HTR-8/SVneo (cell line): ENCODE measurements at regions not wholly inside any gene's neighbourhood (a gene's known extent, or its start where the extent isn't known, plus 50 kb on each side); places are given as distances from the start of the nearest gene placed in this dataset.

ENCODE experiments used
- DNase-seq: peaks from one replicate; pipeline ENCODE4 v3.0.0; 2011; ENCODE audit warnings: low spot score, mixed read lengths; ENCODE audit not compliant: insufficient read length
- FAIRE-seq: peaks from 2 replicates; lab custom pipeline; 2011; peaks lifted over from hg19 to GRCh38; lab: Jason Lieb, UNC

GRCh38 chr4:163582703-163583102 is 88.2 kb downstream of the TMA16 start:
- FAIRE-seq (no peak), DNase-seq (no peak)

GRCh38 chr4:163587867-163588266 is 93.4 kb downstream of the TMA16 start:
- DNase-seq (no peak), FAIRE-seq (no peak)

GRCh38 chr4:163588532-163588931 is 94.0 kb downstream of the TMA16 start:
- FAIRE-seq (no peak), DNase-seq (no peak)

GRCh38 chr4:163590103-163590502 is 95.6 kb downstream of the TMA16 start:
- FAIRE-seq (no peak), DNase-seq (no peak)

DNA sequence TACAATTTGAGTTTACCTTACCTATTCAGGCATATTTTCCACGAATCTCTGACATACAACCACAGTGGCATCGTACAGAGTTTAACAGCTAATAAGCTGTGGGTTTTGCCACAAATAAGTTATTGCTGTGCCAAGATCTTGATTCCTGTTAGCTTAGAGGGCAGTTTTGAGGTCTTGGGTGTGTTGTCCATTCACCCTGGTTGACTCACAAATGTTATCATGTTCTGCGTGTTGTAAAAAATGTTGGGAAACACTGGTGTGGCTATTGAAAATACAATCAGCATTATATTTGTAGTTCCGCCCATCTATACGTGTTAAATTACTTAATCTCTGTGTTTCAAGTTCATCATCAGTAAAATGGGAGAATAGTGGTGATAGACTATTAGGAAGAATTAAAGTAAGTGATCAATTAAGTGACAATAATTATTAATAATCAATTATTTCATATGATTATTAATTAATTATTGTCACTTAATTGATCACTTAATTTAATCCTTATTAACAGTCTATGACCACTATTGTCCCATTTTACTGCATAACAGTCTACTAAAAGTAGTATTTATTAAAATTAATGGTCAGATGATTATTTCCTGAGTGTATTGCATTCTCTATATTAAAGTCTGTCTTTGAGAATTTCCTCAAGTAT is 96.3 kb downstream of the TMA16 start:
- FAIRE-seq: no peak
- no peak for DNase-seq

DNA sequence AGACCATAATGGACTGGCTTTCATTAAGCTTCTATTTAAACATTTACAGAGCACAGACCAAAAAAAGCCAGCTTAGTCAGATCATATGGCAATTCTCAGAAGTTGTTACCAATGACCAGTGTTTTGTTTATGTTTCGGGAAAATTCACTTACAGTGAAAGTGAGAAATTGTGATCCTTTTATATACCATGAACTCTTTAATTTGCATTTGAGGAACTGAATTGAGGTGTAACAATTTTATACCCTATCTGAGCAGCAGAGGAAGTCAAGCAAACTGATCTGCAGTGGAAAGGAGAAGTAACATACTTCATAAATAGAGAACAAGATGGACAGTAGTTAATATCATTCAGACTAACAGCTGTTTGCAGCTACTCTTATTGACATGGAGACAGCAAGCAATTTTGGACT is 97.1 kb downstream of the TMA16 start:
- DNase-seq: no peak
- no peak for FAIRE-seq

- no peak for DNase-seq
These were observed 97.7 kb downstream of the TMA16 start for GRCh38 chr4:163592212-163592611.

GRCh38 chr4:163595580-163595979 is 101.1 kb downstream of the TMA16 start:
- no peak for FAIRE-seq
- no peak for DNase-seq

More at GRCh38 chr4:163592212-163592611, 97.7 kb downstream of the TMA16 start:
- no peak for FAIRE-seq

GRCh38 chr4:163598028-163598427 is 103.5 kb downstream of the TMA16 start:
- DNase-seq (no peak), FAIRE-seq (no peak)

GRCh38 chr4:163598489-163598888 is 104.0 kb downstream of the TMA16 start:
- no peak for FAIRE-seq
- no peak for DNase-seq

DNA sequence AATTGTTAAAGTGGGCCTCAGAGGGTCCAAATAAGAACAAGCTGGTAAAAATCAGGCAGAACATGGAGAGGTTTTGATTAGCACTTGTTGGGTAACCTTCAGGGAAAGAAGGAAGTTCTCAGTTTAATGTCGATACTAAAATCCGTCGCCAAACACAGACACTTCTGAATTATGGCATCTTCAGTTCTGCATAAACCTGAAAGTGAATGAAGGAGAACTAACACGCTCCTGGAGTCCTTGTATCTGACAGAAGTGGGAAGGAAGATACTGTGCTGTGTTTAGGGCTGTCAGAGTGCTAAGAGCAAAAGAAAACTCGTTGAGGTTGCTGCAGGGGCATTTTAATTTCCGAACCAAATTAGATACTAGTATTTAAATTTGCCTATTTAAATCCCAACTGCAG is 106.2 kb downstream of the TMA16 start:
- no peak for DNase-seq

DNA sequence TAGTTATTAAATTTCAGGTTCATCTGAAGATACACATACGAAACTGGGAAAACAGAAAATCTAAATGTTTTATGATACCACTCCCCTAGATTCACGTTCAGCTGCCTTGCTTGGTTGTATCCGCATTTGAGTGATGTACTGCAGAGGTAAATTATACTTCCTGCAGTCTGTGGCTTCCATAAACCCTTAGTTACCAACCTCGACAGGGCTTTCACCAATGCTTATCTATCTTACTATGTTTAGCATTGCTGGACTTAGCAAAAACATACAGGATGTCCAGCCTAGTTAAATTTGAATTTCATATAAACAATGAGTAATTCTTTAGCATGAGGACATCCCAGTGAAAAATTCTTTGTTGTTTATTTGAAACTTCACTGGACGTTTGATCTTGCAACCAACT is 108.8 kb downstream of the TMA16 start:
- no peak for FAIRE-seq
- DNase-seq: no peak

More for the DNA sequence above, 106.2 kb downstream of the TMA16 start:
- FAIRE-seq: no peak

GRCh38 chr4:163606896-163607691 is 112.6 kb downstream of the TMA16 start:
- no peak for DNase-seq
- no peak for FAIRE-seq

GRCh38 chr4:163609019-163609418 is 114.5 kb downstream of the TMA16 start:
- DNase-seq: no peak
- no peak for FAIRE-seq

- FAIRE-seq (no peak), DNase-seq (no peak)
These were observed 116.2 kb downstream of the TMA16 start for GRCh38 chr4:163610648-163611047.

GRCh38 chr4:163611182-163611581 is 116.7 kb downstream of the TMA16 start:
- FAIRE-seq (no peak), DNase-seq (no peak)

GRCh38 chr4:163611784-163612445 is 117.4 kb downstream of the TMA16 start:
- DNase-seq (no peak), FAIRE-seq (no peak)

DNA sequence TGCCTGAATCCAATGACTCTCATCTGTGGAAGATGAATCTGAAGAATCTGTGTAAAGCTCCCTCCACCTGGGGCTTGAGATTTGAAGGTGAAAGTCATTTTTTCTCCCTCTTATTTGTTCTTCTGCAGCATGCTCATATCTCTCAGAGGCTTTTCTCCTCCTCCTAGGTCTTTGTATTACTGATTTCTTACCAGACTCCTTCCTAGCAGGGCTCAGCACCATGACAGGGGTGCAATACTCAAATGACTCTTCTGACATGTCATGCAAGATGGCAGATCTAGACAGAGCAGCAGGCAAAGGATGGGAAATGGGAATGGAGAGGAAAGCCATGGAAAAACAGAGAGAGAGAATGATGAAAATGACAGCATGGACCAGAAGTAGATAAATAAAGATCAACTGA is 118.3 kb downstream of the TMA16 start:
- DNase-seq: no peak
- FAIRE-seq: no peak

DNA sequence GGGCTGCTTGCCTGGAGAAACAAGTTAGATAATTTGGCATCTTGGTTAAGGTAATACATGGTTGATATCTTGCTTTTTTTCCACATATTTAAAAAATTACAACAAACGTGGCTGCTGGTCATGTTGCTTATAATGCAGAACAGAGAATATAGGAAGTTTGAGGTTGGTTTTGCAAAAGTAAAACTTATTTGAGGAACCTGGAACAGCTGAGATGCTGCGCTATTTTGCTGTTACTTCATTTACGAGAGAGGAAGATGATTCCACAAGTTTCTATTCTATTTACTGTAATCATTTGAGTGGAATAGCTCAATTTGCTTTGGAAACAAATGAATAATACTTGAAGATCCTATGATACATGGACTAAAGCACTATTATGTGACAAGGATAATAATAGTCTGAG is 118.9 kb downstream of the TMA16 start:
- FAIRE-seq (no peak), DNase-seq (no peak)

GRCh38 chr4:163614866-163615265 is 120.4 kb downstream of the TMA16 start:
- DNase-seq (no peak), FAIRE-seq (no peak)

- DNase-seq (no peak), FAIRE-seq (no peak)
These were observed 124.4 kb downstream of the TMA16 start for GRCh38 chr4:163618845-163619244.
